Kidney epithelial cell (primary cell): ENCODE measurements at regions not wholly inside any gene's neighbourhood (a gene's known extent, or its start where the extent isn't known, plus 50 kb on each side); places are given as distances from the start of the nearest gene placed in this dataset.

ENCODE experiments used
- DNase-seq: peaks from one replicate; pipeline ENCODE4 v3.0.0-alpha.2; 2010; ENCODE audit warnings: low read depth
- H3K27me3 ChIP-seq: 2 replicates; pipeline ENCODE4 v1.6.0; 2011; ENCODE audit warnings: low read length; ENCODE audit not compliant: control insufficient read depth, insufficient read depth
- H3K36me3 ChIP-seq: 2 replicates; pipeline ENCODE4 v1.5.1; 2011; ENCODE audit warnings: low read length; ENCODE audit not compliant: control insufficient read depth, insufficient read depth
- H3K4me3 ChIP-seq: 2 replicates; pipeline ENCODE4 v1.5.1; 2011; ENCODE audit warnings: low read depth, mild to moderate bottlenecking, control low read depth, low read length
- CTCF ChIP-seq: IDR thresholded peaks from 2 replicates; pipeline ENCODE4 v1.5.1; 2011; ENCODE audit warnings: mild to moderate bottlenecking, moderate library complexity, low read length, control low read depth, inconsistent platforms; ENCODE audit not compliant: insufficient read depth, poor library complexity, severe bottlenecking

GRCh38 chr2:39930175-39930917 lies 151.3 kb upstream of the THUMPD2 start:
- no peak for DNase-seq
- Histone ChIP-seq H3K36me3 (no peaks in the 10 kb centered on the region), H3K27me3 (no peaks in the 10 kb centered on the region), H3K4me3 (no peak overlapping the region)
- TF ChIP-seq CTCF: no peak

GRCh38 chr2:39929531-39929930 lies 150.5 kb upstream of the THUMPD2 start:
- no peak for TF ChIP-seq CTCF
- H3K4me3 ChIP-seq: no peak overlapping the region
- H3K27me3 ChIP-seq: no peaks in the 10 kb centered on the region
- no peaks in the 10 kb centered on the region for H3K36me3 ChIP-seq
- DNase-seq: no peak

- H3K36me3 ChIP-seq: no peaks in the 10 kb centered on the region
- H3K4me3 ChIP-seq: no peak overlapping the region
- H3K27me3 ChIP-seq: no peaks in the 10 kb centered on the region
- TF ChIP-seq CTCF: no peak
- DNase-seq: no peak
These were observed 146.3 kb upstream of the THUMPD2 start for GRCh38 chr2:39925312-39925711.

GRCh38 chr2:39923455-39923854 lies 144.4 kb upstream of the THUMPD2 start:
- Histone ChIP-seq H3K4me3 (no peak overlapping the region), H3K27me3 (no peaks in the 10 kb centered on the region), H3K36me3 (no peaks in the 10 kb centered on the region)
- no peak for DNase-seq
- no peak for TF ChIP-seq CTCF

GRCh38 chr2:39922679-39923405 lies 143.8 kb upstream of the THUMPD2 start:
- Histone ChIP-seq H3K27me3 (no peaks in the 10 kb centered on the region), H3K4me3 (no peak overlapping the region), H3K36me3 (no peaks in the 10 kb centered on the region)
- DNase-seq: no peak
- no peak for TF ChIP-seq CTCF
